ENCODE measurements at regions not wholly inside any gene's neighbourhood (a gene's known extent, or its start where the extent isn't known, plus 50 kb on each side); places are given as distances from the start of the nearest gene placed in this dataset.
"Not testable (repeated sequence)": the region's sequence is repeated elsewhere in the genome, so short reads cannot be mapped to it uniquely, and the experiment has no call there.

- TF ChIP-seq CTCF (IDR thresholded peaks at IDR 0.05; ENCODE audit: low read depth, low read length, missing control alignments), result no peak
- Histone ChIP-seq H3K27ac (no peak overlapping the region), H3K27me3 (replicated peaks) (no peaks in the 10 kb centered on the region), H3K4me3 (ENCODE audit: low read depth, low read length) (no peak overlapping the region), H3K36me3 (replicated peaks) (no peaks in the 10 kb centered on the region)
- in situ Hi-C loops (cut with HindIII; ENCODE audit: low pct_ligation_motif_present, low sequenced_read_pairs), result no loop called here
- no peak for DNase-seq
Observed at GRCh38 chr12:111261911-111262676, 106.8 kb downstream of the PHETA1 start.

DNA sequence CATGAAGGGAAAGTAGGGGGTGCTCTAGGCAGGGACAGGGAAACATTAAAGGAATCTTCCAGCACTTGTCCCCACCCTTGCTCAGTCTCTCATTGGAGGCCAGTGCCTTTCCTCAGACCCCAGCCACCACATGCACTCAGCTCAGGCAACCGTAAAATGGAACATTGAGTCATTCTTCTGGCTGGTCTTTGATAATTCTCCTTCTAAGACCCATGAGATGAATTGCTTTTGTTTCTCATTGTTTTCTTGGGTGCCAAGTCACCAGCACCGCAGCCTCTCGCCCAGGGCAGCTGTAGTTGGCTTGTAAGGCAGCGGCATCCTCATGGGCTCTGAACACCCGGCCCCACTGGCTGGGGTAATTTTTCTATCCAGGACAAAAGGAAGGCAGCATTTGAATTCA lies 108.2 kb downstream of the PHETA1 start:
- in situ Hi-C loops (cut with HindIII; ENCODE audit: low pct_ligation_motif_present, low sequenced_read_pairs), result no loop called here
- no peak for TF ChIP-seq CTCF (IDR thresholded peaks at IDR 0.05; ENCODE audit: low read depth, low read length, missing control alignments)
- Histone ChIP-seq H3K36me3 (replicated peaks) (no peaks in the 10 kb centered on the region), H3K27ac (no peak overlapping the region), H3K4me3 (ENCODE audit: low read depth, low read length) (no peak overlapping the region), H3K27me3 (replicated peaks) (no peaks in the 10 kb centered on the region)
- DNase-seq, result no peak

DNA sequence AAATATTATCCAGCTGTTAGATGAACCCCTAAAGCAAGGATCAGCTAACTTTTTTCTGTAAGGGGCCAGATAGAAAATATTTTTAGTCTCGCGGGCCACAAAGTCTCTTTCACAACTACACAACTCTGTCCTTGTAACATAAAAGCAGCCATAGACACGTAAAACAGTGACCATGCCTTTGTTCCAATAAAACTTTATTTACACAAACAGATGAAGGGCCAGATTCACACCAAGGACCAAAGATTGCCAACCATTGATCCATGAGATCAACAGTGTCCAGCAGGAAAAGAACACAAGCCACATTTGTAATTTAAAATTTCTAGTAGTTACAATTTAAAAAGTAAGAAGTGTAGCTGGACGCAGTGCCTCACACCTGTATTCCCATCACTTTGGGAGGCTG lies 109.7 kb downstream of the PHETA1 start:
- no peak overlapping the region for H3K27ac ChIP-seq
- no peak for DNase-seq
- no peak overlapping the region for H3K4me3 ChIP-seq (ENCODE audit: low read depth, low read length)
- TF ChIP-seq CTCF (IDR thresholded peaks at IDR 0.05; ENCODE audit: low read depth, low read length, missing control alignments), result no peak
- H3K27me3 ChIP-seq (replicated peaks), result no peaks in the 10 kb centered on the region
- in situ Hi-C loops (cut with HindIII; ENCODE audit: low pct_ligation_motif_present, low sequenced_read_pairs), result no loop called here
- H3K36me3 ChIP-seq (replicated peaks), result no peaks in the 10 kb centered on the region

GRCh38 chr12:111258081-111258480 lies 110.8 kb downstream of the PHETA1 start:
- in situ Hi-C loops (cut with HindIII; ENCODE audit: low pct_ligation_motif_present, low sequenced_read_pairs); H3K36me3 ChIP-seq (replicated peaks); DNase-seq; H3K27ac ChIP-seq; H3K27me3 ChIP-seq (replicated peaks); H3K4me3 ChIP-seq (ENCODE audit: low read depth, low read length): not testable (repeated sequence)

DNA sequence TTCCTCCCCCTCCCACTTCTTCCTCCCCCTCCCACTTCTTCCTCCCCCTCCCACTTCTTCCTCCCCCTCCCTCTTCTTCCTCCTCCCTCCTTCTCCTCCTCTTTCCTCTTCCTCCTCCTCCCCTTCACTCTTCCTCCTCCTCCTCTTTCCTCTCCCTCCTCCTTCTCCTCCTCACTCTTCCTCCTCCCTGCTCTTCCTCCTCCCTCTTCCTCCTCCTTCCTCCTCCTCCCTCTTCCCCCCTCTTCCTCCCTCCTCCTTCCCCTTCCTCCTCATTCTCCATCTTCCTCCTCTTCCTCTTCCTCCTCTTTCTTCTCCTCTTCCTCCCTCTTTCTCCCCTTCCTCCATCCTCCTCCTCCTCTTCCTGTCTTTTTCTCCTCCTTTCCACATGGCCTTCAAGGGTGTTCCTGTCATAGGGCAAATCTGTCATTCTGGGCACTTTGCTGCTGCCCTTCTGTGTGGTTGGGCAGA lies 111.4 kb downstream of the PHETA1 start:
- no peaks in the 10 kb centered on the region for H3K36me3 ChIP-seq (replicated peaks)
- in situ Hi-C loops (cut with HindIII; ENCODE audit: low pct_ligation_motif_present, low sequenced_read_pairs), result no loop called here
- no peak overlapping the region for H3K4me3 ChIP-seq (ENCODE audit: low read depth, low read length)
- no peaks in the 10 kb centered on the region for H3K27me3 ChIP-seq (replicated peaks)
- no peak for DNase-seq
- no peak overlapping the region for H3K27ac ChIP-seq
- no peak for TF ChIP-seq CTCF (IDR thresholded peaks at IDR 0.05; ENCODE audit: low read depth, low read length, missing control alignments)

DNA sequence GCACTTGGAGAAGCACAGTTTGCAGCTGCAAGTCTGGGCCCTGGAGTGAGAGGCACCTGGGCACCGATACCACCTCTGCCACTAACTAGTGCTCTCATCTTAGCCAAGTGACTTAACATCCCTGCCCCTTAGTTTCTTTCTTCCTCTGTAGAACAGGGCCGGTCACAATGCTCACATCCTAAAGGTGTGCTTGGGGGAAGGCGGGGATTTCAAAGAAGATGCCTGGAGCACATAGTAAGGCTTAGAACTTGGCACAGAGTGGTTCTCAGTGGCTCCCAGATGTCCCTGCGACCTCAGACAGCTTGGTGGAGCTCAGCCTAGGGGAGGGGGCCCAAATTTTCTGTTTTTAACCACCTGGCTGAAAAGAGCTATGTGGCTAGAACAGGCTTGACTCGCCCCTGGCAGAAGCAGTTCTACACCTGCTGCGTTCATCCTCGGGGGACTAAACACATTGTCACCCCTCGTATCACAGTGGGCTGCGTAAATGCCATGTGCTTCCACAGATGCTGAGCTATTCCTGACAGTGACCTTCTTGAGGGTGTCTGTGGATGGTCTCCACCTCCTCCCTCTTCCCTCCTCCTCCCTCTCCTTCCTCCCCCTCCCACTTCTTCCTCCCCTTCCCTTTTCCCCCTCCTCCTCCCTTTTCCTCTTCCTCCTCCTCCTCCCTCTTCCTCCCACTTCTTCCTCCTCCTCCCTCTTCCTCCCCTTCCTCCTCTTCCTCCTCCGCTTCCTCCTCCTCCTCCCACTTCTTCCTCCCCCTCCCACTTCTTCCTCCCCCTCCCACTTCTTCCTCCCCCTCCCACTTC lies 112.1 kb downstream of the PHETA1 start:
- Histone ChIP-seq H3K4me3 (ENCODE audit: low read depth, low read length) (no peak overlapping the region), H3K27me3 (replicated peaks) (no peaks in the 10 kb centered on the region), H3K36me3 (replicated peaks) (no peaks in the 10 kb centered on the region), H3K27ac (no peak overlapping the region)
- no peak for TF ChIP-seq CTCF (IDR thresholded peaks at IDR 0.05; ENCODE audit: low read depth, low read length, missing control alignments)
- DNase-seq, result no peak
- in situ Hi-C loops (cut with HindIII; ENCODE audit: low pct_ligation_motif_present, low sequenced_read_pairs), result no loop called here

Data from brain microvascular endothelial cell (primary cell).